HCT116 (cell line): ENCODE measurements at regions not wholly inside any gene's neighbourhood (a gene's known extent, or its start where the extent isn't known, plus 50 kb on each side); places are given as distances from the start of the nearest gene placed in this dataset.

Source experiments
- ATAC-seq: fragments of 200-7000 bp; cut with Tn5 transposase; 2 replicates; pipeline ENCODE4 v1.9.1; 2020; ENCODE audit warnings: mild to moderate bottlenecking, moderate library complexity
- BruUV-seq: library from RNA; stranded (reverse); fragments of 400-500 nt; replicated peaks from 2 replicates; lab custom pipeline; 2021; lab: Mats Ljungman, UMichigan
- CTCF ChIA-PET: fragments of 300-600 bp; sonication (Branson Sonifier 250); formaldehyde crosslinking; loops from one replicate; lab custom pipeline; 2021; ENCODE audit warnings: antibody characterized with exemption; lab: Charles Lee
- POLR2A ChIA-PET: fragments of 300-600, 350-600 bp; sonication (Branson Sonifier 250); formaldehyde crosslinking; loops from one replicate; lab custom pipeline; 2021; ENCODE audit warnings: antibody characterized with exemption; lab: Charles Lee
- RAD21 ChIA-PET, 2 experiments: fragments of 300-600 bp; sonication (Branson Sonifier 250); formaldehyde crosslinking; loops; one replicate each; lab custom pipeline; 2023; ENCODE audit warnings: low total read pairs in 2 of 2; ENCODE audit not compliant: uncharacterized antibody in 2 of 2, unreplicated experiment in 2 of 2, low non-redundant PET in 1 of 2; lab: Charles Lee
- DNase-seq: peaks from one replicate; pipeline ENCODE4 v3.0.0-alpha.2; 2010; ENCODE audit warnings: low read depth, low spot score
- H2AFZ ChIP-seq: fragments of 200-600 bp; shearing (Covaris generic), sonication (generic); 2 replicates; pipeline ENCODE4 v1.6.1; 2017; ENCODE audit warnings: low read depth, mixed run types, mixed read lengths, antibody characterized with exemption, low read length; ENCODE audit not compliant: poor library complexity, severe bottlenecking
- H3K27ac ChIP-seq: 2 replicates; pipeline ENCODE4 v1.5.1; 2012; ENCODE audit warnings: low read depth, low read length
- H3K27me3 ChIP-seq: fragments of 200-600 bp; sonication (generic); 2 replicates; pipeline ENCODE4 v1.6.1; 2016; ENCODE audit warnings: mixed run types, low read length, mixed read lengths; ENCODE audit not compliant: insufficient read depth
- H3K36me3 ChIP-seq, 2 experiments: fragments of 200-500 bp in 1 of 2; fragments of 200-600 bp in 1 of 2; sonication (Bioruptor generic) in 1 of 2; sonication (generic) in 1 of 2; 2 replicates each; pipeline versions ENCODE4 v1.5.1 to v1.6.1; 2014 to 2016; ENCODE audit warnings: low read length in 2 of 2, inconsistent platforms in 1 of 2, mixed read lengths in 1 of 2, mixed run types in 1 of 2; ENCODE audit not compliant: insufficient read depth in 2 of 2, control insufficient read depth in 1 of 2
- H3K4me1 ChIP-seq, 2 experiments: fragments of 200-600 bp in 1 of 2; sonication (generic) in 1 of 2; 2 replicates each; pipeline versions ENCODE4 v1.5.1 to v1.6.1; 2012 to 2017; ENCODE audit warnings: low read length in 2 of 2, inconsistent platforms in 1 of 2, mild to moderate bottlenecking in 1 of 2, mixed read lengths in 1 of 2, mixed run types in 1 of 2, moderate library complexity in 1 of 2; ENCODE audit not compliant: insufficient read depth in 2 of 2, control insufficient read depth in 1 of 2
- H3K4me2 ChIP-seq: fragments of 200-600 bp; sonication (generic); 2 replicates; pipeline ENCODE4 v1.6.1; 2017; ENCODE audit warnings: mixed run types, low read length, mixed read lengths
- H3K4me3 ChIP-seq, 2 experiments: fragments of 200-600 bp in 1 of 2; sonication (generic) in 1 of 2; replicated peaks in 1 of 2; 2 replicates each; pipeline ENCODE4 v1.5.1; 2011 to 2016; ENCODE audit warnings: low read length in 2 of 2, control low read depth in 1 of 2, low read depth in 1 of 2, mild to moderate bottlenecking in 1 of 2, mixed read lengths in 1 of 2, mixed run types in 1 of 2
- H3K79me2 ChIP-seq: fragments of 200-600 bp; sonication (generic); 2 replicates; pipeline ENCODE4 v1.6.1; 2017; ENCODE audit warnings: mild to moderate bottlenecking, mixed run types, low read length, moderate library complexity, mixed read lengths; ENCODE audit not compliant: insufficient read depth
- H3K9ac ChIP-seq: fragments of 200-600 bp; sonication (generic); 2 replicates; pipeline ENCODE4 v1.6.1; 2016; ENCODE audit warnings: low read length, mixed read lengths
- H3K9me2 ChIP-seq: fragments of 200-600 bp; sonication (generic), shearing (Covaris generic); 2 replicates; pipeline ENCODE4 v1.6.1; 2017; ENCODE audit warnings: mixed run types, mild to moderate bottlenecking, moderate library complexity; ENCODE audit not compliant: insufficient read depth
- H3K9me3 ChIP-seq, 2 experiments: fragments of 200-500 bp in 1 of 2; fragments of 200-600 bp in 1 of 2; sonication (Bioruptor generic) in 1 of 2; sonication (generic) in 1 of 2; 2 replicates each; pipeline ENCODE4 v1.6.1; 2014 to 2017; ENCODE audit warnings: low read length in 2 of 2, mixed read lengths in 2 of 2, inconsistent platforms in 1 of 2, low read depth in 1 of 2, mild to moderate bottlenecking in 1 of 2, mixed run types in 1 of 2, moderate library complexity in 1 of 2; ENCODE audit not compliant: control insufficient read depth in 1 of 2, insufficient read depth in 1 of 2
- H4K20me1 ChIP-seq: fragments of 200-600 bp; sonication (generic), shearing (Covaris generic); 2 replicates; pipeline ENCODE4 v1.6.1; 2017; ENCODE audit warnings: mixed run types, mild to moderate bottlenecking, moderate library complexity; ENCODE audit not compliant: insufficient read depth
- EZH2 ChIP-seq: fragments of 200-600 bp; sonication (generic); IDR thresholded peaks from 2 replicates; pipeline ENCODE4 v1.6.1; 2017; ENCODE audit warnings: antibody characterized with exemption, mixed run types
- MAX ChIP-seq: IDR thresholded peaks from 2 replicates; pipeline ENCODE4 v1.6.1; 2012
- POLR2AphosphoS5 ChIP-seq: IDR thresholded peaks from 2 replicates; pipeline ENCODE4 v1.6.1; 2011; ENCODE audit warnings: mild to moderate bottlenecking, low read depth, low read length, moderate library complexity
- SIN3A ChIP-seq: IDR thresholded peaks from 2 replicates; pipeline ENCODE4 v1.6.1; 2012; ENCODE audit warnings: low read depth
- ZBTB33 ChIP-seq: IDR thresholded peaks from 2 replicates; pipeline ENCODE4 v1.6.1; 2011; ENCODE audit warnings: mild to moderate bottlenecking, low read length, moderate library complexity; ENCODE audit not compliant: insufficient replicate concordance; ENCODE audit errors: extremely low read depth
- intact Hi-C: fragments of 100-400 bp; cut with micrococcal nuclease; formaldehyde crosslinking; loops from 2 replicates; pipeline ENCODE4 v1.10.0; 2022

- ChIA-PET POLR2A (no interaction called here), RAD21 (no interaction called here), CTCF (no interaction called here)
- Histone ChIP-seq H3K4me1 (peaks cover 0 to 4% of the 10 kb centered on the region in 2 experiments; a peak in 1 of 4 replicates), H3K4me2 (no peak overlapping the region), H3K27me3 (no peaks in the 10 kb centered on the region), H3K9me2 (no peaks in the 10 kb centered on the region), H3K36me3 (no peaks in the 10 kb centered on the region), H3K27ac (no peak overlapping the region), H3K9ac (no peak overlapping the region), H4K20me1 (no peaks in the 10 kb centered on the region), H3K9me3 (no peaks in the 10 kb centered on the region), H3K4me3 (no peak overlapping the region), H3K79me2 (no peaks in the 10 kb centered on the region), H2AFZ (no peak overlapping the region)
- no TSS peak for BruUV-seq
- ATAC-seq: no peak
- intact Hi-C loops: no loop called here
- TF ChIP-seq ZBTB33 (no peak), MAX (no peak), SIN3A (no peak), EZH2 (no peak), POLR2AphosphoS5 (no peak)
- DNase-seq: no peak
These were observed 429.4 kb upstream of the PROK2 start for GRCh38 chr3:72214066-72214951.
